Activated naive CD8-positive, alpha-beta T cell treated with anti-CD3 and anti-CD28 coated beads for 36 hours (primary cell): ENCODE measurements at regions not wholly inside any gene's neighbourhood (a gene's known extent, or its start where the extent isn't known, plus 50 kb on each side); places are given as distances from the start of the nearest gene placed in this dataset.
"Not testable (repeated sequence)": the region's sequence is repeated elsewhere in the genome, so short reads cannot be mapped to it uniquely, and the experiment has no call there.

Experiments
- DNase-seq: peaks from one replicate; pipeline ENCODE4 v3.0.0; 2021
- H3K27ac Mint-ChIP-seq: one replicate; pipeline ENCODE4 v1.8.0; 2022; ENCODE audit warnings: mild to moderate bottlenecking, moderate library complexity, mixed read lengths
- H3K27me3 Mint-ChIP-seq: one replicate; pipeline ENCODE4 v1.8.0; 2022; ENCODE audit warnings: mild to moderate bottlenecking, mixed read lengths
- H3K36me3 Mint-ChIP-seq: one replicate; pipeline ENCODE4 v1.8.0; 2021; ENCODE audit warnings: mild to moderate bottlenecking, mixed read lengths
- H3K4me1 Mint-ChIP-seq: one replicate; pipeline ENCODE4 v1.8.0; 2021; ENCODE audit warnings: mixed read lengths
- H3K4me3 Mint-ChIP-seq: one replicate; pipeline ENCODE4 v1.8.0; 2022; ENCODE audit warnings: mild to moderate bottlenecking, moderate library complexity, mixed read lengths
- H3K9me3 Mint-ChIP-seq: one replicate; pipeline ENCODE4 v1.8.0; 2022; ENCODE audit warnings: mixed read lengths

DNA sequence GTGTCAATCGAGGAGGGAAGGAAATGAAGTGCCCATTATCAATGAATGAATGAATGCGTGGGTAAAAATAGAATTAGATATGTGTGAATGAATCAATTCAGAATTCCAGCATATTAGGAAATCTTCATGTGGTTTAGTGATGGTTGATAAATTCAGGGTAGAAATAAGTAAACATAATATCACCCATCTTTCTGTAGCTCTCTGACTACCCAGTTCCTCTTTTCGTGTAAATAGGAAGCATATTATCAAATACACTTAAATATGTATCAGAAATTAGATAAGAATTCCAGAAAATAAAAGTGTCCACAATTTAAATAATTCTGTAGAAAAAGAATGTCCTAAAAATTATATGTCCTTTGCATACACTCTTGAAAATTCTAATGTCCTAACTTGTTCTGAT, 552.9 kb upstream of the LRATD1 start:
- Mint-ChIP-seq H3K9me3 (peaks cover 2% of the 10 kb centered on the region), H3K4me3 (no peak overlapping the region), H3K27me3 (peaks cover 3% of the 10 kb centered on the region), H3K4me1 (no peaks in the 10 kb centered on the region), H3K36me3 (no peaks in the 10 kb centered on the region), H3K27ac (no peak overlapping the region)
- DNase-seq = no peak

DNA sequence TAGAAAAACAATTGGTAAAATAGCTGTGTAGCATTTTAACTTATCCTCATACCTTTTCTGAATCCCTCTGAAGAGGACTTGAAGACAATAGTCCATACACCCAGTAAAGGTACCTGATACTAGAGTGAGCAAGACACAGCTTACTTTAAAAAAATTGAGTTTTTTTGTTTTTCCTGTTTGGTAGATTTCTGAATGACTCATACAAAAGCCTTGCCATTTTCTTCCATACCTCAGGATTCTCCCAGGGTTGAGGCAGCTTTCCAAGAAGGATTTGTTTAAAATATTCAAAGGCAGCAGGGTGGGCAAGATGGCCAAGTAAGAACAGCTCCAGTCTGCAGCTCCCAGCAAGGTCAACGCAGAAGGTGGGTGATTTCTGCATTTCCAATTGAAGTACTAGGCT, 551.0 kb upstream of the LRATD1 start:
- H3K4me1 Mint-ChIP-seq = no peaks in the 10 kb centered on the region
- peaks cover 3% of the 10 kb centered on the region for H3K27me3 Mint-ChIP-seq

DNA sequence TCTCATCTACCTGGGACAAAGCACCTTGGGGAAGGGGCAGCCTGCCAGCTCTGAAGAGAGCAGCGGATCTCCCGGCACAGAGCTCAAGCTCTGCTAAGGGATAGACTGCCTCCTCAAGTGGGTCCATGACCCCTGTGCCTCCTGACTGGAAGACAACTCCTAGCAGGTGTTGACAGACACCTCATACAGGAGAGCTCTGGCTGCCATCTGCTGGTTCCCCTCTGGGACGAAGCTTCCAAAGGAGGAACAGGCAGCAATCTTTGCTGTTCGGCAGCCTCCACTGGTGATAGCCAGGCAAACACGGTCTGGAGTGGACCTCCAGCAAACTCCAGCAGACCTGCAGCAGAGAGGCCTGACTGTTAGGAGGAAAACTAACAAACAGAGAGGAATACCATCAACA, 549.9 kb upstream of the LRATD1 start:
- Mint-ChIP-seq H3K9me3 (peaks cover 5% of the 10 kb centered on the region), H3K36me3 (no peaks in the 10 kb centered on the region), H3K27me3 (peaks cover 3% of the 10 kb centered on the region), H3K27ac (no peak overlapping the region), H3K4me1 (no peaks in the 10 kb centered on the region), H3K4me3 (no peak overlapping the region)
- no peak for DNase-seq

More for the DNA sequence above, 551.0 kb upstream of the LRATD1 start:
- DNase-seq = no peak
- peaks cover 5% of the 10 kb centered on the region for H3K9me3 Mint-ChIP-seq
- H3K27ac Mint-ChIP-seq = no peak overlapping the region
- H3K36me3 Mint-ChIP-seq = no peaks in the 10 kb centered on the region
- H3K4me3 Mint-ChIP-seq = no peak overlapping the region

DNA sequence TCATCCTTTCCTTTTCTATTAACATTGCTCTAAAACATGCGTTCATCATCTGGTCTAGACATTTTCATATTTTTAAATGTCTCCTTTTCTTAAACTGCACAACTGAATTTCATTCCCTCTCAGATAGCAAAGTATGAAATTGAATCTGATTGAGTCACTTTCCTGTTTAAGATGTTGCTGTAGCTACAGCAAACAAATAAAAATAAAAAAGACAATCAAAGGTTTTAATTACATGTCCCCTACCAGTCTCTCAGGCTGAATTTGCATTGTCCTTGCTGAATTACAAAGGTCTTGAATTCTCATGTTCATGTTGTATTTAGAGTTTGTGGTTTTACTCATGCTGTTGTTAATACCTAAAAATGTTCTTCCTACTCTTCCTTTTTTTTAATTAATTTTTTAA, 537.9 kb upstream of the LRATD1 start:
- Mint-ChIP-seq H3K4me1 (no peaks in the 10 kb centered on the region), H3K36me3 (no peaks in the 10 kb centered on the region), H3K4me3 (no peak overlapping the region), H3K27me3 (no peaks in the 10 kb centered on the region), H3K27ac (no peak overlapping the region), H3K9me3 (peaks cover 2% of the 10 kb centered on the region)
- no peak for DNase-seq

DNA sequence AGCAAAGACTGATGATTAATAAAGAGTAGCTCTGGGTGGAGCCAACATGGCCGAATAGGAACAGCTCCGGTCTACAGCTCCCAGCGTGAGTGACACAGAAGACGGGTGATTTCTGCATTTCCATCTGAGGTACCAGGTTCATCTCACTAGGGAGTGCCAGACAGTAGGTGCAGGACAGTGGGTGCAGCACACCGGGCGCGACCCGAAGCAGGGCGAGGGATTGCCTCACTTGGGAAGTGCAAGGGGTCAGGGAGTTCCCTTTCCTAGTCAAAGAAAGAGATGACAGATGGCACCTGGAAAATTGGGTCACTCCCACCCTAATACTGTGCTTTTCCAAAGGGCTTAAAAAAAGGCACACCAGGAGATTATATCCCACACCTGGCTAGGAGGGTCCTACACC, 533.4 kb upstream of the LRATD1 start:
- not testable (repeated sequence) for H3K4me3 Mint-ChIP-seq, H3K27ac Mint-ChIP-seq, H3K27me3 Mint-ChIP-seq

DNA sequence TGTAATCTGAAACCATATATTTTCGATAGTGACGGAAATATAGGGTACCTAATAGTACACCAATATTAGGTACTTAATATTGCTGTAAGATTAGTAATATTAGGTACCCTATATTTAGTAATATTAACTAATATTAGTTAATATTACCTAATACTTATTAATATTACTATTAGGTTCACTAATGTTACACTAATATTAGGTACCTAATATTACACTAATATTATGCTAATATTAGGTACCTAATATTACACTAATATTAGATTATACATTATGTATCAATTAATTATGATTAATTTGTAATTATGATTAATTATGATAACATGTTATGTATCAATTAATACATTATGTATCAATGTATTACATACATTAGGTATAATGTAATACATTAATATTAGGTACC, 518.2 kb upstream of the LRATD1 start:
- H3K4me3 Mint-ChIP-seq = no peak overlapping the region
- no peak overlapping the region for H3K27ac Mint-ChIP-seq
- H3K9me3 Mint-ChIP-seq = no peaks in the 10 kb centered on the region
- no peak for DNase-seq
- no peaks in the 10 kb centered on the region for H3K4me1 Mint-ChIP-seq
- H3K36me3 Mint-ChIP-seq = no peaks in the 10 kb centered on the region
- H3K27me3 Mint-ChIP-seq = no peaks in the 10 kb centered on the region

More for the DNA sequence above, 533.4 kb upstream of the LRATD1 start:
- H3K4me1 Mint-ChIP-seq, H3K36me3 Mint-ChIP-seq, H3K9me3 Mint-ChIP-seq, DNase-seq: not testable (repeated sequence)

DNA sequence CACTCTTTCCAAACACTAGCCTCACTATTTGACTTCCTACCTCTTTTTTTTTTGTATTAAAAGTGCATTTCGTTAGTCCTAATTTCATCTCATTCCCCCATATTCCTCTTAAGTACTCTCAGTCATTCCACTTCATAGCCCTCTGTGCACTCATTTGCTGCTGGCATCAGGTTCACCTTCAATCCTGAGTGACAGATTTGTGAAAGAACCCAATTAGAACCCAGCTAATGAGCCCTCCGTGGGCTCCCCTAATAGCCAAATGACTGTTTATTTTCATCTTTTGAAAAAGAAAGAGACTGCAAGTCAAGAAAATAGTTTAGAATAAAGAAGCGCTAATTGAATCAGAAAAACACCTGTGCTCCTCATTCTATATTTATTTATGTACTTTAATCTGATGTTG, 512.1 kb upstream of the LRATD1 start:
- DNase-seq = no peak
- no peak overlapping the region for H3K27ac Mint-ChIP-seq
- H3K4me3 Mint-ChIP-seq = no peak overlapping the region
- no peaks in the 10 kb centered on the region for H3K4me1 Mint-ChIP-seq
- peaks cover 5% of the 10 kb centered on the region for H3K9me3 Mint-ChIP-seq
- H3K36me3 Mint-ChIP-seq = no peaks in the 10 kb centered on the region
- no peaks in the 10 kb centered on the region for H3K27me3 Mint-ChIP-seq

DNA sequence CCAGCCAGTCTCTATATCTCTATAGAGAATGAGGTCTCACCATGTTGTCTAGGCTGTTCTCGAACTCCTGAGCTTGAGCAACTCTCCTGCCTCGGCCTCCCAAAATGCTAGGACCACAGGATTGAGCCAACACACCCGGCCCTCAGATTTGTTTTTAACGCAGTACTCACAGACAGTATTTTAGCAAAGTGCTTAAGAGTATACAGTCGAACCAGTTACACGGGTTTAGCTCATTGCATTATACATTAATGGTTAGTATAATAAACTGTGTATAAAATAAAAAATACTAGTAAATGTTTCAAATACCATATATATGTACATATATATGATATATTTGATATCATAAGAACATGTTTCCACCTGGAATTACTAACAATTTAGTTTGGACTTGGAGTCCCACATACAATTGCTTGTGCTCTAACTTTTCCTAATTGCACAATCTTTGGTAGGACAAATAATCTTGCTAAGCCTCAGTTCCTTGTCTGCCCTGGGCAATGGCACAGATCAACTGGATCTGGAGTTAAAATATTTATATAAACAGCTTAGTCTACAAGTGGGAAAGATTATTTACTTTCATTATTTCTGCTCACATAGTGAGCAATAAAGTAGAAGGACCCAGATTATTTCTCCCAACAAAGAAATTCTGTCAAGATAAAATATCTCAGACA, 508.9 kb upstream of the LRATD1 start:
- no peak overlapping the region for H3K27ac Mint-ChIP-seq
- H3K36me3 Mint-ChIP-seq = no peaks in the 10 kb centered on the region
- no peak overlapping the region for H3K4me3 Mint-ChIP-seq
- H3K4me1 Mint-ChIP-seq = no peaks in the 10 kb centered on the region
- DNase-seq = no peak
- H3K9me3 Mint-ChIP-seq = peaks cover 6% of the 10 kb centered on the region
- H3K27me3 Mint-ChIP-seq = no peaks in the 10 kb centered on the region

DNA sequence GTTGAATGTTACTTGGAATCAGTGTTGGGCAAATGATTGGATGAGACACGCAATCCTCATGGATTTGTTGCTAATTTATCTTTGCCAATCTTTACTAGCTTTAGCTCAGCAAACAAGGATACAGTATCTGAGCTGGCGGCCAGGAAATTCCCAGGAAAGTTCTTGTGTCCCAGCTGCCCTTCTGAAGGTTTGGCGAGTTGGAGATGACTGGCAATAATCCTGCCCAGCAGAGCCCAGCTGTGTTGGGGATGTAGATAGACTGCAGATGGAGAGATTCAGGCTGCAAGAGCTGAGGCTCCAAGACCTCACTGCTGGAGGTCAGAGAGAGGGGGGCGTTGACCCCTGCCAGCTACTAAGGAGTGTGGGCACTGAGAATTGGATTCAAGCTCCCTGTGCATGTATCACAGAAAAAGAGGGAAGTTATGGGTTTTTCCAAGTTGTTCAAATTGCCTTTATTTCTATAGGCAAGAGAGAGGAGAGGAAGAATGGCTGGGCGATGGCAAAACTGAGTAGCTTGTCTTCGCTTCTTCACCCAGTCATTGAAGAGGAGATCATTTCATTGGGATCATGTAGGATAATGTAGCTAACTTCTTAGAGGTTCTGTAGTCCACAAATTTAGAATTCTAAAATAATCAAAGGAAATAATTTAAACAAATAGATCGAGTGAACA, 506.8 kb upstream of the LRATD1 start:
- no peak for DNase-seq
- Mint-ChIP-seq H3K27me3 (no peaks in the 10 kb centered on the region), H3K4me3 (no peak overlapping the region), H3K9me3 (peaks cover 7% of the 10 kb centered on the region), H3K4me1 (no peaks in the 10 kb centered on the region), H3K36me3 (no peaks in the 10 kb centered on the region), H3K27ac (no peak overlapping the region)

DNA sequence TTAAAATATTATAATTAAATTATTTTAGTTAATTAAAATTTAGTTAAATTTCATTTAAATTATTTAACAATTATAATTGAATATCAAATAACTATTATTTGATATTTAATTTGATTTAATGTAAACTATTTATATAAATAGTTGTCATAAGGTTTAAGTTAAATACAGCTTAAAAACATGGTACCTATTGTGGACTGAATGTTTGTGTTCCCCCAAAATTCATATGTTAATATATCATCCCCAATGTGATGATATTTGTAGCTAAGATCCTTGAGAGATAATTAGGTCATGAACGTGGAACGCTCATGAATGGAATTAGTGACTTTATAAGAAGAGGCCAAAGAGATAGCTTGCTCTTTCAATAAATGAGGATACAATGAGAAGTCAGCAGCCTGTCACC, 505.7 kb upstream of the LRATD1 start:
- Mint-ChIP-seq H3K4me1 (no peaks in the 10 kb centered on the region), H3K4me3 (no peak overlapping the region), H3K9me3 (peaks cover 5% of the 10 kb centered on the region), H3K27ac (no peak overlapping the region), H3K27me3 (no peaks in the 10 kb centered on the region), H3K36me3 (no peaks in the 10 kb centered on the region)
- no peak for DNase-seq

DNA sequence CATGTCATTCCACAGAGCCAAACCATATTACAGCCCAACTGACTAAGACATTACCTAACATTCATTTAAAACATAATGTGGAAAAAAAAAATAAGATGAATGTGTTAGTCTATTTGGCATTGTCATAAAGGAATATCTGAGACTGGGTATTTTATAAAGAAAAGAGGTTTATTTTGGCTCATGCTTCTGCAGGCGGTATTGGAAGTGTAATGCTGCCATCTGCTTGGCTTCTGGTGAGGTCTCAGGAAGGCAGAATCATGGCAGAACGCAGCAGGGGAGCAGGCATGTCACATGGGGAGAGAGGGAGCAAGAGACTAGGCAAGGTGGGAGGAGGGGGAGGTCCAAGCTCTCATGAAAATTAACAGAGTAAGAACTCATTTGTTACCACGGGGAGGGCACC, 504.8 kb upstream of the LRATD1 start:
- H3K4me3 Mint-ChIP-seq = no peak overlapping the region
- no peaks in the 10 kb centered on the region for H3K4me1 Mint-ChIP-seq
- no peak for DNase-seq
- H3K36me3 Mint-ChIP-seq = no peaks in the 10 kb centered on the region
- H3K9me3 Mint-ChIP-seq = peaks cover 3% of the 10 kb centered on the region
- no peaks in the 10 kb centered on the region for H3K27me3 Mint-ChIP-seq
- H3K27ac Mint-ChIP-seq = no peak overlapping the region

DNA sequence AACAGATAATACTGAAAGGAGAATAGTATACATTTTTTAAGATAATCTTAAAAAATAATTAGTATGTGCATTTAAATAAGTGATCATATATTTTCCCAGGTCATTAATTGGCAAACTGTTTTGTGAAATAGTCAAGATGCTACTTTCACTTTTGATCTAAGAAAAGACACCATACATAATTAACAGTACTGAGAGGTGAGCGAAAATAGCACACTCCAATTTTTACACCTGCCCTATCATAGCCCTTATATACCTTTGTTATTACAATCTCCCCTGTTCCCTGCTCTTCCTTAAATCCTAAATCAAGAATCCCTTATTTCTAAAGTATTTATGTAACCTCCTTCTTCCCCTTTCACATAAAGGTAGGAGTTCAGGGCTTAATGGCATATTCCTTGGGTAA, 500.1 kb upstream of the LRATD1 start:
- H3K4me3 Mint-ChIP-seq = no peak overlapping the region
- H3K27ac Mint-ChIP-seq = no peak overlapping the region
- peaks cover 10% of the 10 kb centered on the region for H3K9me3 Mint-ChIP-seq

DNA sequence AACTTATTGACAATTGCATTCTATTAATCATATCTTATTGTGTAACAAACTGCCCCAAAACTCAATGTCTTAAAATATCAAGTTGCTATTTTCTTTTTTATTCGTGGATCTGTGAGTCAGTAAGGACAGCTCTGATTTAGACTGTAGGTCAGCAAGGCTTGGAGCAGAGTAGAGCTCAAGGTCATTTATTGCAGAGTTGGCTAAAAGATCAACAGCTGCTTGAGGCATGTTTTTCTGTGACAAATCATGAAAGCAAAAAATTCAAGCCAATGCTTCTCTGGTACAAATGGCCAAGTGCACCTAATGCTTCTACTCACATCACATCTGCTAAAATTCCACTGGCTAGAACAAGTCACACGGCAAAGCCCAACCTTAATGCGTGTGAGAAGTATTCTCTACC, 497.7 kb upstream of the LRATD1 start:
- no peaks in the 10 kb centered on the region for H3K27me3 Mint-ChIP-seq
- no peak for DNase-seq
- no peaks in the 10 kb centered on the region for H3K36me3 Mint-ChIP-seq
- no peaks in the 10 kb centered on the region for H3K4me1 Mint-ChIP-seq
- H3K27ac Mint-ChIP-seq = no peak overlapping the region
- H3K9me3 Mint-ChIP-seq = peaks cover 12% of the 10 kb centered on the region
- no peak overlapping the region for H3K4me3 Mint-ChIP-seq

More for the DNA sequence above, 500.1 kb upstream of the LRATD1 start:
- no peaks in the 10 kb centered on the region for H3K36me3 Mint-ChIP-seq
- no peaks in the 10 kb centered on the region for H3K27me3 Mint-ChIP-seq
- no peaks in the 10 kb centered on the region for H3K4me1 Mint-ChIP-seq
- DNase-seq = no peak

DNA sequence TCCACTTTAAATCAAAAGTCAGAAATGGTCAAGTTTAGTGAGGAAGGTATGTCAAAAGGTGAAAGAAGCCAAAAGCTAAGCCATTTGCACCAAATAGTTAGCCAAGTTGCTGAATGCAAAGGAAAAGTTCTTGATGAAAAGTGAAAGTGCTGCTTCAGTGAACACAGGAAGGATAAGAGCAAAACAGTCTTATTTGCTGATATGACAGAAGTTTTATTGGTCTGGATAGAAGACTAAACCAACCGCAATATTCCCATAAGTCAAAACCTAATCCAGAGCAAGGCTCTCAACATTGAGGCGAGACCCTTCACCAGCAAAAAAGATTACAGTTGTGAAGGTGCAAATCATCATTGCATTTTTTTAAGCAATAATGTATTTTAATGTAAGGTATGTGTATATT, 496.5 kb upstream of the LRATD1 start:
- Mint-ChIP-seq H3K9me3 (peaks cover 12% of the 10 kb centered on the region), H3K36me3 (no peaks in the 10 kb centered on the region), H3K27me3 (no peaks in the 10 kb centered on the region), H3K27ac (no peak overlapping the region), H3K4me1 (no peaks in the 10 kb centered on the region), H3K4me3 (no peak overlapping the region)
- DNase-seq = no peak

DNA sequence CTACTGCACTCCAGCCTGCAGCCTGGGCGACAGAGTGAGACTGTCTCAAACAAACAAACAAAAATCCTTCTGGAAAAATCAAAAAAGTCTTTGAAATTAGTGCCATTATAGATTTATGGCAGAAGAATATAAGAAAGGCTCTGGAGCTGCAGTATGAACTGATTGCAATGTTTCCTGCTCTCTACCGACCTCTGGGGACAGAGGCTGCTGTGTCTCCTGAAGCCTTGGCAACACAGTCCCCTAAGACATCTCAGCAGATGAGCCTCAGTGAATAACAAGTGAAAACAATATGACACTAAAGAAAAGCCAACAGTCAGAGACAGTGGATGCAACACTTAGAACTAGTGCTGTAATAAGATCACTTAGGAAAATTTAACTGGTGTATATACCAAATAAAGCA, 494.9 kb upstream of the LRATD1 start:
- H3K27me3 Mint-ChIP-seq = no peaks in the 10 kb centered on the region
- no peaks in the 10 kb centered on the region for H3K4me1 Mint-ChIP-seq
- no peak overlapping the region for H3K27ac Mint-ChIP-seq
- DNase-seq = no peak
- H3K36me3 Mint-ChIP-seq = no peaks in the 10 kb centered on the region
- peaks cover 12% of the 10 kb centered on the region for H3K9me3 Mint-ChIP-seq
- H3K4me3 Mint-ChIP-seq = no peak overlapping the region

DNA sequence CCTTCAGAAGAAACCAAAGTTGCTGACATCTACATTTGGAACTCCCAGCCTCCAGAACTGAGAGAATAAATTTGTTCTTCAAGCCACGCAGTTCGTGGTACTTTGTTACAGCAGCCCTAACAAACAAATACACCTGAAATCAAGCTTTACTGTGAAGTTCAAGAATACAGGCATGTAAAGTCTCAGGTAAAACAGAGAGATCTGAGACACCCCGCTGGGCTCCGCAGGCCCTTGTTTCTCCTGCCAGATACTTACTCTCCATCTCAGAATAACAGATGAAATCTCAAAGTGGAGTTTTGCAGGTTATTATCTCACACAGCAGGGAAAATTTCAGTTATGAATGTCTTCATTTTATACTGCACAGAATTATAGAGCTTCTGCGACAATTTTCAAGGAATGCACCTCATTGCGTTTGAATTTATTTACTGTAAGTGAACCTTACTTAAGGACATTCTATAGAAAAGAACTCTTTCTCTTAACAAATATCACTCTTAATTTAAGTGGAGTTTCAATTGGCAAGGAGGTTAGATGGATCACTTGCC, 492.4 kb upstream of the LRATD1 start:
- Mint-ChIP-seq H3K4me3 (no peak overlapping the region), H3K4me1 (no peaks in the 10 kb centered on the region), H3K27ac (no peak overlapping the region), H3K36me3 (no peaks in the 10 kb centered on the region), H3K9me3 (peaks cover 14% of the 10 kb centered on the region), H3K27me3 (no peaks in the 10 kb centered on the region)
- DNase-seq = no peak
